DMS114 treated with DMSO at 0.1 percent for 48 hours (cell line): ENCODE measurements at regions not wholly inside any gene's neighbourhood (a gene's known extent, or its start where the extent isn't known, plus 50 kb on each side); places are given as distances from the start of the nearest gene placed in this dataset.
A peak's percentile ranks its signal among the peaks of the same experiment; 100 is the strongest.

ENCODE experiments used
- DNase-seq: peaks from one replicate; lab custom pipeline; 2025; ENCODE audit not compliant: unreplicated experiment; lab: John Stamatoyannopoulos, UW

GRCh38 chrX:130974323-130974722 is 71.3 kb upstream of the ENOX2 start:
- no peak for DNase-seq

- peak; percentile 5 for DNase-seq
Measured at GRCh38 chrX:130975947-130976346, 72.9 kb upstream of the ENOX2 start.

- DNase-seq: no peak
Measured at GRCh38 chrX:130981836-130982235, 76.3 kb upstream of the ARHGAP36 start.

GRCh38 chrX:130984782-130985181 is 73.4 kb upstream of the ARHGAP36 start:
- no peak for DNase-seq

- no peak for DNase-seq
Measured at GRCh38 chrX:130987241-130987640, 70.9 kb upstream of the ARHGAP36 start.

GRCh38 chrX:130990723-130991122 is 67.4 kb upstream of the ARHGAP36 start:
- no peak for DNase-seq

- DNase-seq: peak; percentile 0
Measured at GRCh38 chrX:130994671-130995070, 63.5 kb upstream of the ARHGAP36 start.

- DNase-seq: no peak
Measured at GRCh38 chrX:130995439-130995838, 62.7 kb upstream of the ARHGAP36 start.

GRCh38 chrX:130997314-130997713 is 60.8 kb upstream of the ARHGAP36 start:
- no peak for DNase-seq

GRCh38 chrX:130999360-130999759 is 58.8 kb upstream of the ARHGAP36 start:
- DNase-seq: no peak
